Heart right ventricle (tissue), 16 donors: ENCODE measurements at regions not wholly inside any gene's neighbourhood (a gene's known extent, or its start where the extent isn't known, plus 50 kb on each side); places are given as distances from the start of the nearest gene placed in this dataset.
"Not testable (repeated sequence)": the region's sequence is repeated elsewhere in the genome, so short reads cannot be mapped to it uniquely, and the experiment has no call there.

Experiments
- ATAC-seq, 8 donors: fragments of 200-7000 bp; cut with Tn5 transposase; one replicate each; pipeline ENCODE4 v1.9.1; 2020; ENCODE audit warnings: mild to moderate bottlenecking in 8 of 8, moderate library complexity in 8 of 8, moderate number of reproducible peaks in 1 of 8
- DNase-seq, 2 donors: peaks; one replicate each; pipeline ENCODE4 v3.0.0-alpha.2; 2020
- H3K27ac ChIP-seq, 10 donors: fragments of 200-600 bp; sonication (generic) in 2 of 10; one replicate each; pipeline versions ENCODE4 v1.5.0 to v1.8.0; 2020 to 2022; ENCODE audit warnings: mild to moderate bottlenecking in 3 of 10
- H3K27me3 ChIP-seq, 7 donors: fragments of 200-600 bp; one replicate each; pipeline ENCODE4 v1.8.0; 2021 to 2022; ENCODE audit warnings: mild to moderate bottlenecking in 2 of 7
- H3K36me3 ChIP-seq, 9 donors: fragments of 200-600 bp; sonication (generic) in 1 of 9; one replicate each; pipeline versions ENCODE4 v1.5.0 to v1.8.0; 2020 to 2022; ENCODE audit warnings: mild to moderate bottlenecking in 2 of 9
- H3K4me1 ChIP-seq, 9 donors: fragments of 200-600 bp; sonication (generic) in 1 of 9; one replicate each; pipeline versions ENCODE4 v1.5.0 to v1.8.0; 2020 to 2022; ENCODE audit warnings: mild to moderate bottlenecking in 4 of 9
- H3K4me3 ChIP-seq, 10 donors: fragments of 200-600 bp; sonication (generic) in 2 of 10; one replicate each; pipeline versions ENCODE4 v1.5.0 to v1.8.0; 2020 to 2022; ENCODE audit warnings: mild to moderate bottlenecking in 7 of 10, moderate library complexity in 2 of 10
- H3K9me3 ChIP-seq, 11 donors: fragments of 200-600 bp in 10 of 11; sonication (generic) in 2 of 11; one replicate each; pipeline versions ENCODE4 v1.5.0 to v1.8.0; 2013 to 2022; ENCODE audit warnings: mild to moderate bottlenecking in 2 of 11, control low read depth in 1 of 11, moderate library complexity in 1 of 11
- CTCF ChIP-seq, 9 donors: fragments of 200-600 bp; sonication (generic) in 2 of 9; IDR thresholded peaks; one replicate each; pipeline versions ENCODE4 v1.5.0 to v1.8.0; 2021 to 2022; ENCODE audit warnings: antibody characterized with exemption in 9 of 9, mild to moderate bottlenecking in 5 of 9, moderate library complexity in 1 of 9
- WGBS, 2 donors: extraction: QIAGEN DNeasy Blood & Tissue Kit; methylation state at CpG; one replicate each; pipeline ENCODE4 v1.1.7; 2013; ENCODE audit warnings: inconsistent platforms in 1 of 2; 5-methylcytosine and 5-hydroxymethylcytosine counted together
- intact Hi-C, 10 donors: fragments of 100-400 bp; cut with DNase I; formaldehyde crosslinking; loops; one replicate each; pipeline versions ENCODE4 v1.11.1 to v1.14.2; 2022
- donor health status: Arrhythmogenic right ventricular cardiomyopathy.
- donor health status: ischemic (EF 13 %, LVEDD 7.1; RV severe dilation, severe dysfunction).
- donor health status: healthy with polysubstance abuse.
- donor health status: DM: no; HTN: yes; CAD: no.
- donor health status: DM: no; HTN: no; CAD: no.
- donor health status: ischemic (EF 25% LVEDD 6.9; RV normal size, moderate dysfunction).
- donor health status: ischemic (EF 25% LVEDD 5.7; RV mildly dilated, moderate dysfunction).
- donor health status: healthy.
- donor health status: DM: yes; HTN: yes; CAD: no.
- donor health status: Ischemic cardiomyopathy.
- donor health status: ischemic (EF 35%, LVEDD 5.7; RV mildly dilated, moderate dysfunction).
- donor health status: nonischemic (EF 11% LVEDD 7.7; RV severe dilation, severe dysfunction).
- donor health status: DM: yes; HTN: yes; CAD: no.
- donor health status: PGD.
- donor health status: ischemic (EF 29% LVEDD 5.4; RV normal size, mild dysfunction).
- donor health status: nonischemic (EF 23%, LVEDD 6.1; RV moderate dilation, normal function).

- Histone ChIP-seq H3K27ac (peak overlapping the region in 1 of 10 donors; percentile 68), H3K4me1 (peaks cover 0 to 20% (median 0%) of the 10 kb centered on the region in 9 donors), H3K27me3 (no peaks in the 10 kb centered on the region), H3K36me3 (no peaks in the 10 kb centered on the region), H3K4me3 (no peak overlapping the region), H3K9me3 (no peaks in the 10 kb centered on the region)
- no peak for DNase-seq
- WGBS, 2 donors, result 88 to 89% methylated on average over 3 of the region's 3 CpGs
- no peak for ATAC-seq
- no peak for TF ChIP-seq CTCF (IDR thresholded peaks at IDR 0.05)
- intact Hi-C loops, result no loop called here
Measured at GRCh38 chr10:17528306-17528862, 74.0 kb upstream of the ST8SIA6 start.

GRCh38 chr10:17527514-17528146 lies 73.2 kb upstream of the ST8SIA6 start:
- intact Hi-C loops, result no loop called here
- Histone ChIP-seq H3K27ac (peak overlapping the region in 6 of 10 donors; percentile 23 to 68 (median 49)), H3K4me1 (peaks cover 0 to 20% (median 0%) of the 10 kb centered on the region in 9 donors), H3K4me3 (no peak overlapping the region), H3K27me3 (no peaks in the 10 kb centered on the region), H3K36me3 (no peaks in the 10 kb centered on the region), H3K9me3 (no peaks in the 10 kb centered on the region)
- TF ChIP-seq CTCF (IDR thresholded peaks at IDR 0.05), result no peak
- DNase-seq, result peak in 1 of 2 donors; percentile 10
- peak in 5 of 8 donors; percentile 45 to 78 (median 70) for ATAC-seq
- WGBS, 2 donors, result 79 to 81% methylated on average over 6 of the region's 6 CpGs

GRCh38 chr10:17526571-17526970 lies 72.2 kb upstream of the ST8SIA6 start:
- 76 to 77% methylated on average over 1 of the region's 1 CpG for WGBS, 2 donors
- H3K4me3 ChIP-seq, H3K9me3 ChIP-seq, H3K27me3 ChIP-seq, DNase-seq, ATAC-seq, intact Hi-C loops, H3K36me3 ChIP-seq: not testable (repeated sequence)
- H3K4me1 ChIP-seq, result peaks cover 0 to 20% (median 0%) of the 10 kb centered on the region in 9 donors
- H3K27ac ChIP-seq, result peak overlapping the region in 5 of 10 donors; percentile 27 to 68 (median 52)

GRCh38 chr10:17523917-17524316 lies 69.5 kb upstream of the ST8SIA6 start:
- ATAC-seq (no peak), DNase-seq (no peak)
- peaks cover 0 to 20% (median 0%) of the 10 kb centered on the region in 9 donors for H3K4me1 ChIP-seq
- H3K9me3 ChIP-seq, result no peaks in the 10 kb centered on the region
- no peak overlapping the region for H3K27ac ChIP-seq
- no peak for TF ChIP-seq CTCF (IDR thresholded peaks at IDR 0.05)
- H3K27me3 ChIP-seq, result no peaks in the 10 kb centered on the region
- intact Hi-C loops, result no loop called here
- no peak overlapping the region for H3K4me3 ChIP-seq
- WGBS, 2 donors, result 84 to 87% methylated on average over 6 of the region's 6 CpGs
- no peaks in the 10 kb centered on the region for H3K36me3 ChIP-seq

- H3K9me3 ChIP-seq, result no peaks in the 10 kb centered on the region
- intact Hi-C loops, result no loop called here
- no peak overlapping the region for H3K27ac ChIP-seq
- WGBS, 2 donors, result 94% methylated on average over 4 of the region's 4 CpGs
- peaks cover 0 to 20% (median 0%) of the 10 kb centered on the region in 9 donors for H3K4me1 ChIP-seq
- no peaks in the 10 kb centered on the region for H3K36me3 ChIP-seq
- DNase-seq, result no peak
- no peaks in the 10 kb centered on the region for H3K27me3 ChIP-seq
- H3K4me3 ChIP-seq, result no peak overlapping the region
- ATAC-seq, result no peak
- no peak for TF ChIP-seq CTCF (IDR thresholded peaks at IDR 0.05)
Measured at GRCh38 chr10:17523246-17523753, 68.9 kb upstream of the ST8SIA6 start.

GRCh38 chr10:17522269-17522668 lies 67.9 kb upstream of the ST8SIA6 start:
- H3K27ac ChIP-seq, ATAC-seq, H3K4me1 ChIP-seq, DNase-seq, H3K4me3 ChIP-seq, H3K9me3 ChIP-seq, H3K36me3 ChIP-seq, intact Hi-C loops, H3K27me3 ChIP-seq: not testable (repeated sequence)
- 88 to 92% methylated on average over 2 of the region's 2 CpGs for WGBS, 2 donors
